Activated CD4-positive, alpha-beta T cell treated with anti-CD3 and anti-CD28 coated beads, Interleukin-2, amount 10 ng/mL, durations not matched to agents 7 days and 5 days (primary cell): ENCODE measurements at regions not wholly inside any gene's neighbourhood (a gene's known extent, or its start where the extent isn't known, plus 50 kb on each side); places are given as distances from the start of the nearest gene placed in this dataset.

Experiments
- CTCF ChIA-PET: fragments of 350-600 bp; sonication (Branson Sonifier 250); formaldehyde crosslinking; loops from one replicate; lab custom pipeline; 2021; ENCODE audit warnings: antibody characterized with exemption; lab: Charles Lee
- POLR2A ChIA-PET: fragments of 350-600 bp; sonication (Branson Sonifier 250); formaldehyde crosslinking; loops from one replicate; lab custom pipeline; 2021; ENCODE audit warnings: antibody characterized with exemption; lab: Charles Lee
- DNase-seq: peaks from one replicate; pipeline ENCODE4 v3.0.0-alpha.2; 2020
- H3K27ac Mint-ChIP-seq: one replicate; pipeline ENCODE4 v1.8.0; 2021; ENCODE audit warnings: mild to moderate bottlenecking, moderate library complexity, mixed read lengths
- H3K27me3 Mint-ChIP-seq: one replicate; pipeline ENCODE4 v1.8.0; 2021; ENCODE audit warnings: mixed read lengths
- H3K36me3 Mint-ChIP-seq: one replicate; pipeline ENCODE4 v1.8.0; 2021; ENCODE audit warnings: low read depth, mixed read lengths
- H3K4me1 Mint-ChIP-seq: one replicate; pipeline ENCODE4 v1.8.0; 2021; ENCODE audit warnings: mixed read lengths
- H3K4me3 Mint-ChIP-seq: one replicate; pipeline ENCODE4 v1.8.0; 2021; ENCODE audit warnings: mild to moderate bottlenecking, moderate library complexity, mixed read lengths
- H3K9me3 Mint-ChIP-seq: one replicate; pipeline ENCODE4 v1.8.0; 2021; ENCODE audit warnings: mixed read lengths

- Mint-ChIP-seq H3K9me3 (no peaks in the 10 kb centered on the region), H3K4me3 (no peak overlapping the region), H3K4me1 (peaks cover 7% of the 10 kb centered on the region), H3K27ac (no peak overlapping the region), H3K36me3 (no peaks in the 10 kb centered on the region), H3K27me3 (peaks cover 4% of the 10 kb centered on the region)
- POLR2A ChIA-PET: no interaction called here
- CTCF ChIA-PET: interaction anchor here (0.5 to 1.0 kb wide), 2 partner anchors 21 to 591 kb away, joined by 3 to 6 read pairs; no protein-coding TSS in a partner anchor
- no peak for DNase-seq
Observed at GRCh38 chr10:71128311-71128980, 83.9 kb upstream of the UNC5B start.

GRCh38 chr10:71131096-71131495 is 81.3 kb upstream of the UNC5B start:
- Mint-ChIP-seq H3K36me3 (no peaks in the 10 kb centered on the region), H3K4me1 (peaks cover 7% of the 10 kb centered on the region)
- no peak for DNase-seq

DNA sequence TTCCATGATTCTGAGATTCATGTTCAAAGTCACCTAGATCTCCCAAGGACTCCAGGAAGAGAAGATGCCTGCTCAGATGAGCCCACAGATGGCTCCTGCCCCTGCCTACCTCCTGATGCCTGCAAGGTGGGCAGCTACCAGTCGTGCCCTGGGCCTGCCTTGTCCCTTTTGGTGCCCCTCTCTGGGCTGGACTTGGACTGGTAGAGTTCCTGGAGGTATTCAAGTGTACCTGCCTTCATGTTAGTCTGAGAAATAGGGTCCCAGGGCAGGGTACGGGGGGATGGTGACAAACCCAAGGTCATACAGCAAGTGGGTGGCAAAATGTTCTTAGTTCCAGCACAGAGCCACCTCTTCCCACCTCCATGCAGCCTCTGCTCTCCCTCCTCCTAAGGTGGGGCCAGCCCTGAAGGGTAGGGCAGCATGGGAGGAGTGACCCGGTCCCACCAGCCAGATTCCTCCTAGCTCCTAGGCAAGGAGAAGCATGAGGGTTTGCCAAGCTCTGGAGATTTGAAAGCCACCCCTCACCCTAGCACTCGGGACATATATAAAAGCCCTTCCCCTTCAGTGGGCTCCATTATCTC is 80.8 kb upstream of the UNC5B start:
- CTCF ChIA-PET: no interaction called here
- H3K27me3 Mint-ChIP-seq: no peaks in the 10 kb centered on the region
- H3K36me3 Mint-ChIP-seq: no peaks in the 10 kb centered on the region

More at GRCh38 chr10:71131096-71131495, 81.3 kb upstream of the UNC5B start:
- POLR2A ChIA-PET: no interaction called here
- Mint-ChIP-seq H3K27ac (no peak overlapping the region), H3K4me3 (no peak overlapping the region), H3K27me3 (no peaks in the 10 kb centered on the region), H3K9me3 (no peaks in the 10 kb centered on the region)
- CTCF ChIA-PET: no interaction called here

DNA sequence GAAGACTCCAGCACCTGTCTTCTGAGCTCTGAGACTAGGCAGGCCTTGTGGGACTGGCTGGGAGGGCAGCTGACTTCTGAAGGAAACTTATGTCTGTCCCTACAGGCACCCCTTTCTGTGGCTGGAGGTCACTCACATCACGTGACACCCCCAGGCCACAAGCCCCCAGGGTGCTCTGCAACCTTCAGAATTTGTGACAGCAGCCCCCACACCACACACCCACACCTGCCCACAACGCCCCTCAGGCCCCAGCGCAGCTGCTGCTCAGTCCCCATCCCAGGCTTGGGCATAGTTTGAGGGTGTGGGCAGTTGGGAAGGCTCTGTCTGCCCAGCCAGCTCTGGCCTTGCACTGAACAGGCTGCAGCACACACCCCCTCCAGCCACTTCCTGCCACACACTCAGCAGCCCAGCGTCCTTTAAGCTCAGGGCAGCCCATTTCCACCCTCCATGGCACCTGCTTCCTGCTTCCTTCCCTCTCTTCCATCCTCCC is 80.0 kb upstream of the UNC5B start:
- no peaks in the 10 kb centered on the region for H3K27me3 Mint-ChIP-seq
- no peak overlapping the region for H3K27ac Mint-ChIP-seq
- H3K36me3 Mint-ChIP-seq: no peaks in the 10 kb centered on the region
- DNase-seq: no peak
- ChIA-PET CTCF (interaction anchor here (0.9 kb wide), 1 partner anchor 16 kb away, joined by 3 read pairs; no protein-coding TSS in a partner anchor), POLR2A (no interaction called here)
- H3K4me3 Mint-ChIP-seq: no peak overlapping the region
- H3K9me3 Mint-ChIP-seq: no peaks in the 10 kb centered on the region
- peaks cover 7% of the 10 kb centered on the region for H3K4me1 Mint-ChIP-seq

More for the DNA sequence above, 80.8 kb upstream of the UNC5B start:
- Mint-ChIP-seq H3K4me1 (peaks cover 7% of the 10 kb centered on the region), H3K4me3 (no peak overlapping the region), H3K9me3 (no peaks in the 10 kb centered on the region), H3K27ac (no peak overlapping the region)
- DNase-seq: no peak
- POLR2A ChIA-PET: no interaction called here

DNA sequence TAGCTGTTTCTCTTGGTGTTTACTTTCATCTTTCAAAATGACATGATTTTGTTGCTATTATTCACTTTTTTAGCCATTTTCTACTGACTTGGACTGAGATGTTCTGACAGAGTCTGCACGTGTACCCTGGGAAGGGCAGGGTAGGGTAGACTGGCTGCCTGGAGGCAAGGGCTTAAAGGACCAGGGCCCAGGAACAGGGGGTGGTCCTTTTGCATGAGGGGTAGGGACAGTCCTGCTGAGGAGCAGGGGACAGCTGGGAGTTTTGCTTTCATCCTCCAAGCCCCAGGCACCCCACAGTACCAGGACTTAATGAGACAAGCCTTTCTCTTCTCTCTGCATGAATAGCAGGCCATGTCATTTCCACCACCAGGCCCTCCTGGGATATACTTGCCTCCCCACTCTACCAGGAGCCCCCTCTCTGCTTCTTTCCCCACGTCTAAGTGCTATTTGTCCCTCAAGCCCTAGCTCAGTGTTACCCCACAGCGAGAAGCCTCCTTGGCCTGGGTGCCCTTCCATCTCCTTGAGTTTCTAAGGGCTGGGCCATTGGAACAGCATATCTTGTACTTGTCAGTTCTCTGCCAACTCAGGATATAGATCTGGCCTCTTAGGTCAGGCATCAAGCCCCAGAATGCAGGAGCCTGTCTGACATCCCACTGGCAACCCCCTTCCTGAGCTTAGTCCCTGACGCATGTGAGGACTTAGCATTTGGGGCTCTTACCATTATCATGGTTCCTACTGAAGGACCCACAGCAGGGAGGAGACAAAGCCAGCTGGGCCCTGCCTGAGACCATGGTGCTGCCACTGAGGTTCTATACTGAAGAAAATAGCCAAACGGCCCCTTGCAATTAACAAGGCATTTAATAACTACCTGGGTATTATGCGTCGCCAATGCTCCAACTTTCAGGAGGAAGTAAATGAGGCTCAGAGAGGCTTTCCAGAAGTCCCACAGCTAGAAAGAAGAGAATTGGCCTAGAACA is 78.4 kb upstream of the UNC5B start:
- Mint-ChIP-seq H3K9me3 (no peaks in the 10 kb centered on the region), H3K36me3 (no peaks in the 10 kb centered on the region), H3K4me3 (no peak overlapping the region), H3K4me1 (no peaks in the 10 kb centered on the region), H3K27ac (no peak overlapping the region), H3K27me3 (no peaks in the 10 kb centered on the region)
- ChIA-PET CTCF (interaction anchor here (0.9 kb wide), 1 partner anchor 16 kb away, joined by 3 read pairs; no protein-coding TSS in a partner anchor), POLR2A (no interaction called here)
- DNase-seq: no peak

DNA sequence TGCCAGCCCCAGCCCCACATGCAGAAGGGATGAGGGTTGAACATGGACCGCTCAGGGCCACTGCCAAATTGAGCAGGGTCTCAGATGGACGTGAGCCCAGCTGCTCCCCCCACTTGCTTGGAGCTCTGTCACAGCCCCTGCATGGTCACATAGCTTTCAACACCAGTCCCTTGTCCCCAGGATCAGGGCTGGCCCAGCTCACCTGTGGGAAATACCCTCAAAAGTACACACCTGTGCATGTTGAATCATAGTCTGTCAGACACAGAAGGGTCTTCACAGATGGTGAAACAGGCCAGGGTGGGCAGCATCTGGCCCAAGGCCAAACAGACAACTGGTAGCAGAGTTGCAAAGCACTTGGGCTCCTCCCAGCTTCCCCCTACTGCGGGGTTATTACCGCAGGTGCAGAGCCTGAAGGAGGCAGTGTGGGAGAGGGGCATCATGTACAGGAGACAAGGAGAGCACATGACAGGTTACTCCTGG is 77.6 kb upstream of the UNC5B start:
- H3K9me3 Mint-ChIP-seq: no peaks in the 10 kb centered on the region
- H3K27ac Mint-ChIP-seq: no peak overlapping the region
- H3K36me3 Mint-ChIP-seq: no peaks in the 10 kb centered on the region
- ChIA-PET CTCF (no interaction called here), POLR2A (no interaction called here)
- DNase-seq: no peak
- no peaks in the 10 kb centered on the region for H3K27me3 Mint-ChIP-seq
- H3K4me3 Mint-ChIP-seq: no peak overlapping the region
- no peaks in the 10 kb centered on the region for H3K4me1 Mint-ChIP-seq

- Mint-ChIP-seq H3K27ac (no peak overlapping the region), H3K36me3 (no peaks in the 10 kb centered on the region), H3K9me3 (no peaks in the 10 kb centered on the region), H3K4me3 (no peak overlapping the region), H3K27me3 (no peaks in the 10 kb centered on the region), H3K4me1 (no peaks in the 10 kb centered on the region)
- ChIA-PET CTCF (no interaction called here), POLR2A (no interaction called here)
- DNase-seq: no peak
Observed at GRCh38 chr10:71135236-71135635, 77.1 kb upstream of the UNC5B start.

- H3K27ac Mint-ChIP-seq: no peak overlapping the region
- no peaks in the 10 kb centered on the region for H3K4me1 Mint-ChIP-seq
- no peaks in the 10 kb centered on the region for H3K9me3 Mint-ChIP-seq
- no peaks in the 10 kb centered on the region for H3K27me3 Mint-ChIP-seq
- DNase-seq: peak; percentile 1
- ChIA-PET POLR2A (no interaction called here), CTCF (interaction anchor here (1.1 kb wide), 1 partner anchor 9 kb away, joined by 4 read pairs; no protein-coding TSS in a partner anchor)
- H3K36me3 Mint-ChIP-seq: no peaks in the 10 kb centered on the region
- no peak overlapping the region for H3K4me3 Mint-ChIP-seq
Observed at GRCh38 chr10:71136036-71136721, 76.2 kb upstream of the UNC5B start.

- Mint-ChIP-seq H3K4me1 (no peaks in the 10 kb centered on the region), H3K27ac (no peak overlapping the region), H3K4me3 (no peak overlapping the region), H3K9me3 (no peaks in the 10 kb centered on the region), H3K27me3 (no peaks in the 10 kb centered on the region), H3K36me3 (no peaks in the 10 kb centered on the region)
- ChIA-PET CTCF (no interaction called here), POLR2A (no interaction called here)
- no peak for DNase-seq
Observed at GRCh38 chr10:71137701-71138100, 74.7 kb upstream of the UNC5B start.

DNA sequence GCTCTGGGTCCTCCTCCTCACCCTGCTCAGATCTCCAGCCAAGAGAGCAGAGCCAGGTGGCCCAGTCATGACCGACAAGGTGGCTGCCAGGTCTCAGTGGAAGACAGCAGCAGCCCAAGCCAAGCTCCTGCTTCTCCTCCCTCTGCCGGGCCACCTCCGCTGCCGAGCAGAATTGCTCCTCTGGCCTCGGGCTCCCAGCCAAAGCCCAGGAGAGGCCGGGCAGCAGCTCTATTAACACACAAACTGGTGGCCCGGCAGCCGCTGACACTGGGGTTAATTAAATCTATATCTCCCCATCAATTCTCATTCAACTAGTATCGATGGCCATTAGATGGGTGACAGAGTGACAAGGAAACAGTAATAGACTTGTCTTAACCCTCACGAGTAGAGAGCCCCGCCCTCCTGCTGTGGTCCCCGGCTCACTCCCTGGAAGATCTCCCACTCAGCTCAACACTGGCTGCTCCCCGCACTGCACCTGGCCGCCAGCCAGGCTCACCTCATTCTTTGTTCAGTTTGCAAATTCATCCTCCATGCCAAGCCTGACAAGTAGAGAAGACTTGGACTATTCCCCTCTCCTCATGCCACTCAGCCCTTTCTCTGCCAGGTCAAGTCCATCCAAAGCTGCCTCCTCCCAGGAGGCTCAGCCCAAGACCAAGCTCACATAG is 74.1 kb upstream of the UNC5B start:
- no peaks in the 10 kb centered on the region for H3K4me1 Mint-ChIP-seq
- no peaks in the 10 kb centered on the region for H3K36me3 Mint-ChIP-seq
- ChIA-PET CTCF (no interaction called here), POLR2A (no interaction called here)
- no peaks in the 10 kb centered on the region for H3K27me3 Mint-ChIP-seq
- no peak overlapping the region for H3K4me3 Mint-ChIP-seq
- H3K27ac Mint-ChIP-seq: no peak overlapping the region
- no peaks in the 10 kb centered on the region for H3K9me3 Mint-ChIP-seq
- DNase-seq: no peak

DNA sequence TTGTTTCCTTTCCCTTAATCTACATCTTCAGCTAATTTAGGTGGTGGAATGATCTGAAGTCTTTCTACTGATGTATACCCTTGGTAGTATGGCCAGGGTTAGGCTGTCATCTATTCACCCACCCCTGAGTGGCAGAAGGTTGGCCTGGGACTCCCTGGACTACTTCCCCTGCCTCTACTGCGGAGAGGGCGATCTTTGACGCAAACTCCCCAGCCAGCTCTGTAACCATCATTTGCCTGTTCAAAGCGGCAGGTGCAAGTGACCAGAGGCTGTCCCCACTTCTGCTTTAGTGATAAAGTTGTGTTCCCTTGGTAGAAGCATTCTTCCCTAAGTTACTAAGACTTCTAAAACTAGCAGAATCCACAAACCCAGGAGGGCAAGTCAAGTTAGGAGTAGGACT is 70.8 kb upstream of the UNC5B start:
- Mint-ChIP-seq H3K4me1 (no peaks in the 10 kb centered on the region), H3K4me3 (no peak overlapping the region), H3K36me3 (no peaks in the 10 kb centered on the region), H3K9me3 (no peaks in the 10 kb centered on the region), H3K27me3 (no peaks in the 10 kb centered on the region), H3K27ac (no peak overlapping the region)
- no peak for DNase-seq
- POLR2A ChIA-PET: no interaction called here
- CTCF ChIA-PET: interaction anchor here (0.7 kb wide), 1 partner anchor 17 kb away, joined by 3 read pairs; no protein-coding TSS in a partner anchor

GRCh38 chr10:71143170-71143569 is 69.2 kb upstream of the UNC5B start:
- CTCF ChIA-PET: interaction anchor here (0.7 kb wide), 1 partner anchor 72 kb away, joined by 3 read pairs; no protein-coding TSS in a partner anchor

More at GRCh38 chr10:71143170-71143569, 69.2 kb upstream of the UNC5B start:
- Mint-ChIP-seq H3K27ac (no peak overlapping the region), H3K9me3 (no peaks in the 10 kb centered on the region), H3K27me3 (no peaks in the 10 kb centered on the region), H3K4me3 (no peak overlapping the region), H3K4me1 (no peaks in the 10 kb centered on the region), H3K36me3 (no peaks in the 10 kb centered on the region)
- POLR2A ChIA-PET: no interaction called here
- DNase-seq: no peak
